Loucy (cell line): ENCODE measurements at regions not wholly inside any gene's neighbourhood (a gene's known extent, or its start where the extent isn't known, plus 50 kb on each side); places are given as distances from the start of the nearest gene placed in this dataset.

Experiments used
- EZH2phosphoT487 ChIP-seq: fragments of 200-600 bp; IDR thresholded peaks from 2 replicates; pipeline ENCODE4 v1.6.1; 2018; ENCODE audit warnings: antibody characterized with exemption, mild to moderate bottlenecking, moderate library complexity, borderline replicate concordance
- TF ChIP-seq, protein P1 (sequence below): fragments of 200-600 bp; sonication (generic); conservative IDR thresholded peaks from 2 replicates; pipeline ENCODE4 v1.5.1; 2014; ENCODE audit warnings: mild to moderate bottlenecking, antibody characterized with exemption, low read length

DNA sequence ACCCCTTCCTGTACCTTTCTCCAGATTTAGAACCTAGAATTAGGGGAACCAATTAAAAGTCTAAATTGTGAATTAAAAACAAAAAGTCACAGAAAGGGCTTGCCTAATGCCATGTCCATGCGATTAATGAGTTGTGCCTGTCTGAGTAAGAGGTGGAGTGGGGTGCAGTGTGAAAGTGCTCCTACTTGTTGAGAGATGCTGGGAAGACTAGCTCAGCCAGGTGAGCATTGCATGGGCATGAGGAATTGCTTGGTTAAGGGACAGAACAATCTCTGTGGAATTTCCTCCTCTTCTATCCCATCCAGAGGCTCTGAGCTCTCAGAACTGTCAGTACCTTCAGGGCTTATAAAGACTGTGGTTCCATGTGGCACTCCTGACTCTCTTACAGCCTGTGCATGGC lies 159.0 kb upstream of the UBL3 start:
- TF ChIP-seq, protein P1, sequence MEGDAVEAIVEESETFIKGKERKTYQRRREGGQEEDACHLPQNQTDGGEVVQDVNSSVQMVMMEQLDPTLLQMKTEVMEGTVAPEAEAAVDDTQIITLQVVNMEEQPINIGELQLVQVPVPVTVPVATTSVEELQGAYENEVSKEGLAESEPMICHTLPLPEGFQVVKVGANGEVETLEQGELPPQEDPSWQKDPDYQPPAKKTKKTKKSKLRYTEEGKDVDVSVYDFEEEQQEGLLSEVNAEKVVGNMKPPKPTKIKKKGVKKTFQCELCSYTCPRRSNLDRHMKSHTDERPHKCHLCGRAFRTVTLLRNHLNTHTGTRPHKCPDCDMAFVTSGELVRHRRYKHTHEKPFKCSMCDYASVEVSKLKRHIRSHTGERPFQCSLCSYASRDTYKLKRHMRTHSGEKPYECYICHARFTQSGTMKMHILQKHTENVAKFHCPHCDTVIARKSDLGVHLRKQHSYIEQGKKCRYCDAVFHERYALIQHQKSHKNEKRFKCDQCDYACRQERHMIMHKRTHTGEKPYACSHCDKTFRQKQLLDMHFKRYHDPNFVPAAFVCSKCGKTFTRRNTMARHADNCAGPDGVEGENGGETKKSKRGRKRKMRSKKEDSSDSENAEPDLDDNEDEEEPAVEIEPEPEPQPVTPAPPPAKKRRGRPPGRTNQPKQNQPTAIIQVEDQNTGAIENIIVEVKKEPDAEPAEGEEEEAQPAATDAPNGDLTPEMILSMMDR: no peak
- no peak for TF ChIP-seq EZH2phosphoT487
